Tibial nerve (tissue), 3 donors: ENCODE measurements at regions not wholly inside any gene's neighbourhood (a gene's known extent, or its start where the extent isn't known, plus 50 kb on each side); places are given as distances from the start of the nearest gene placed in this dataset.
"Not testable (repeated sequence)": the region's sequence is repeated elsewhere in the genome, so short reads cannot be mapped to it uniquely, and the experiment has no call there.

Source experiments
- CTCF ChIP-seq, 5 experiments: fragments of 200-600 bp in 3 of 5; fragments of 450-650 bp in 2 of 5; sonication (generic) in 3 of 5; IDR thresholded peaks; one replicate each; pipeline ENCODE4 v1.5.1; 2016 to 2019; ENCODE audit warnings: antibody characterized with exemption in 5 of 5, mild to moderate bottlenecking in 3 of 5, moderate library complexity in 2 of 5
- POLR2A ChIP-seq, 2 donors: fragments of 450-650 bp; IDR thresholded peaks; one replicate each; pipeline ENCODE4 v1.6.1; 2017; ENCODE audit warnings: antibody characterized with exemption in 2 of 2, mild to moderate bottlenecking in 2 of 2, moderate library complexity in 2 of 2

DNA sequence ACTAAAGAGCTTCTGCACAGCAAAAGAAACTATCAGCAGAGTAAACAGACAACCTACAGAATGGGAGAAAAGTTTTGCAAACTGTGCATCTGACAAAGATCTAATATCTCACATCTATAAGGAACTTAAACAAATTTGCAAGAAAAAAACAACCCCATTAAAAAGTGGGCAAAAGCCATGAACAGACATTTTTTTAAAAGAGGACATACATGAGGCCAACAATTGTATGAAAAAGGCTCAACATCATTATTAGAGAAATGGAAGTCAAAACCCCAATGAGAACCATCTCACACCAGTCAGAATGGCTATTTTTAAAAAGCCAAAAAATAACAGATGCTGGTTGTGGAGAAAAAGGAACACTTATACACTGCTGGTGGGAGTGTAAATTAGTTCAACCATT, 483.8 kb downstream of the ADCYAP1 start:
- TF ChIP-seq POLR2A, CTCF (IDR thresholded peaks at IDR 0.05): not testable (repeated sequence)
